K562 (cell line): ENCODE measurements at regions not wholly inside any gene's neighbourhood (a gene's known extent, or its start where the extent isn't known, plus 50 kb on each side); places are given as distances from the start of the nearest gene placed in this dataset.

ENCODE experiments used
- BRCA1 ChIP-seq, 2 experiments: fragments of 450-650 bp in 1 of 2; sonication (generic) in 1 of 2; formaldehyde crosslinking in 1 of 2; IDR thresholded peaks; 2 replicates each; pipeline versions ENCODE4 v1.5.0 to v1.6.1; 2017 to 2020; ENCODE audit warnings: mild to moderate bottlenecking in 1 of 2, missing genetic modification reagents in 1 of 2
- DEAF1 ChIP-seq: fragments of 450-650 bp; formaldehyde crosslinking; IDR thresholded peaks from 2 replicates; pipeline ENCODE4 v1.4.0; 2020; ENCODE audit warnings: mild to moderate bottlenecking, moderate library complexity
- DNMT1 ChIP-seq: fragments of 450-650 bp; IDR thresholded peaks from 2 replicates; pipeline ENCODE4 v1.6.1; 2016; ENCODE audit warnings: antibody characterized with exemption, mild to moderate bottlenecking
- E2F4 ChIP-seq: sonication (generic); formaldehyde crosslinking; IDR thresholded peaks from 2 replicates; pipeline ENCODE4 v1.8.0; 2022; ENCODE audit warnings: mild to moderate bottlenecking, low read depth, missing genetic modification reagents
- EZH2 ChIP-seq: IDR thresholded peaks from 2 replicates; pipeline ENCODE4 v1.6.1; 2012; ENCODE audit warnings: low read depth, mild to moderate bottlenecking, inconsistent platforms, low read length, borderline replicate concordance
- MAFF ChIP-seq: IDR thresholded peaks from 2 replicates; pipeline ENCODE4 v1.6.1; 2012; ENCODE audit warnings: low read length, improper control_type of control experiment
- MAX ChIP-seq: sonication (generic); formaldehyde crosslinking; IDR thresholded peaks from 2 replicates; pipeline ENCODE4 v1.9.0; 2022; ENCODE audit warnings: mild to moderate bottlenecking, missing genetic modification reagents
- NFIC ChIP-seq: fragments of 450-650 bp; IDR thresholded peaks from 2 replicates; pipeline ENCODE4 v1.6.1; 2017; ENCODE audit warnings: mild to moderate bottlenecking, inconsistent platforms
- POLR2AphosphoS5 ChIP-seq: IDR thresholded peaks from 2 replicates; pipeline ENCODE4 v1.6.1; 2011; ENCODE audit warnings: mild to moderate bottlenecking, low read depth, low read length, moderate library complexity; ENCODE audit not compliant: control insufficient read depth, insufficient read depth
- SP1 ChIP-seq: sonication (generic); formaldehyde crosslinking; IDR thresholded peaks from 2 replicates; pipeline ENCODE4 v1.8.1; 2022; ENCODE audit warnings: mild to moderate bottlenecking, missing genetic modification reagents

- TF ChIP-seq NFIC: no peak
- no peak for TF ChIP-seq DNMT1
- no peak for TF ChIP-seq MAX (CRISPR knock-in tag)
- TF ChIP-seq DEAF1 (CRISPR knock-in tag): no peak
- TF ChIP-seq BRCA1 (IDR thresholded peaks at IDR 0.05): no peak
- TF ChIP-seq BRCA1 (CRISPR knock-in tag; IDR thresholded peaks at IDR 0.05): no peak
- no peak for TF ChIP-seq SP1
- TF ChIP-seq EZH2: no peak
- TF ChIP-seq MAFF: no peak
- TF ChIP-seq E2F4 (CRISPR knock-in tag): no peak
- no peak for TF ChIP-seq POLR2AphosphoS5
These were observed 110.8 kb downstream of the TDRD15 start for GRCh38 chr2:21234464-21235120.
